ENCODE measurements at regions not wholly inside any gene's neighbourhood (a gene's known extent, or its start where the extent isn't known, plus 50 kb on each side); places are given as distances from the start of the nearest gene placed in this dataset.

GRCh38 chr12:61687407-61687806 is 572.8 kb upstream of the USP15 start:
- H3K4me1 ChIP-seq (replicated peaks in 1 of 2), result no peaks in the 10 kb centered on the region
- no peaks in the 10 kb centered on the region for H3K9me3 ChIP-seq (replicated peaks in 1 of 3)
- H3K27me3 ChIP-seq, result no peaks in the 10 kb centered on the region
- DNase-seq, result no peak
- WGBS, 4 donors, result 63 to 73% (median 65%) methylated on average over 5 of the region's 5 CpGs
- no peak overlapping the region for H3K4me3 ChIP-seq
- TF ChIP-seq POLR2A (IDR thresholded peaks at IDR 0.05) (no peak), CTCF (IDR thresholded peaks at IDR 0.05) (no peak)
- H3K36me3 ChIP-seq (replicated peaks in 1 of 2), result no peaks in the 10 kb centered on the region
- no peak overlapping the region for H3K27ac ChIP-seq
- intact Hi-C loops (cut with DNase I), result no loop called here

DNA sequence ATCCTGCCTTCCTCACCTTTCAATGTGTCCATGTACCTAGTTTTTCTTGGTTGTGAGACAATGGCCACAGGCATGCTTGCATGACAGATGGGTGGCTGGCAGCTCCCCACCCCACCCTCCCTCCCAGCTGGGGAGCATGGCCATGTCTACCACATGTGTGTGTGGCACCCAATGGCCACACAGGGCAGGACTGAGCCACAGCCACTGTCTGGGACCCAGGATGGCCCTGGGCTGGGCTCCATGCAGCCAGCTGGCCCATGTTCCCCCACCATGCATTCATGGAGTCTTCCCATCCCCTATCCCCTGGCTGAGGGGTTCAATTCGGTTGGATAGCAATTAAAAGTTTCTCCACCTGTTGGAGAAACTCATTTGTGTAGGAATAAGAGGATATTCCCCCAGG is 566.0 kb upstream of the USP15 start:
- WGBS, 4 donors, result 40 to 100% (median 61%) methylated on average over 1 of the region's 1 CpG
- Histone ChIP-seq H3K4me1 (replicated peaks in 1 of 2) (no peaks in the 10 kb centered on the region), H3K36me3 (replicated peaks in 1 of 2) (no peaks in the 10 kb centered on the region), H3K9me3 (replicated peaks in 1 of 3) (peaks cover 0 to 17% (median 12%) of the 10 kb centered on the region in 3 donors), H3K27ac (no peak overlapping the region), H3K4me3 (no peak overlapping the region), H3K27me3 (no peaks in the 10 kb centered on the region)
- no peak for DNase-seq
- TF ChIP-seq POLR2A (IDR thresholded peaks at IDR 0.05) (no peak), CTCF (IDR thresholded peaks at IDR 0.05) (no peak)
- intact Hi-C loops (cut with DNase I), result no loop called here

DNA sequence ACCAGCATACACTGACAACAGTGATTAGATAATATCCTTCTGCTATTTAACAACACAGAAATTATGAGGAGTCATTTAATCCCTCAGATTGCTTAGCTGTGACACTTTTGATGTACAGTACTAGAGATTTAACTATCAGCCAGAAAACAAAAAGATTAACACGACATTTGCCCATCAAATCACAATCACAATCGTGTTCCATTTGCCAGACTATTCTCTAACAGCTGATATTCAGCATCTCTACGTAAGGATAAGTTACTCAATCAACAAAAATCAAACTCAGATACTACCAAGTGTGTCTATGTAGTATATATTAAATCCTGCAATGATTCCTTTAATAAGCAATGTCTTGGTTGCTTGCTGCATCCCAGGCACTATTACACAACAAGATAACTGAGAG is 558.7 kb upstream of the USP15 start:
- H3K27ac ChIP-seq, result no peak overlapping the region
- H3K9me3 ChIP-seq (replicated peaks in 1 of 3), result peaks cover 0 to 17% (median 10%) of the 10 kb centered on the region in 3 donors
- 78 to 84% (median 80%) methylated on average over 3 of the region's 3 CpGs for WGBS, 4 donors
- peaks cover 0 to 6% of the 10 kb centered on the region in 2 donors for H3K4me1 ChIP-seq (replicated peaks in 1 of 2)
- no peak overlapping the region for H3K4me3 ChIP-seq
- no peak for TF ChIP-seq CTCF (IDR thresholded peaks at IDR 0.05)
- intact Hi-C loops (cut with DNase I), result no loop called here
- no peaks in the 10 kb centered on the region for H3K36me3 ChIP-seq (replicated peaks in 1 of 2)
- no peak for DNase-seq
- H3K27me3 ChIP-seq, result no peaks in the 10 kb centered on the region

DNA sequence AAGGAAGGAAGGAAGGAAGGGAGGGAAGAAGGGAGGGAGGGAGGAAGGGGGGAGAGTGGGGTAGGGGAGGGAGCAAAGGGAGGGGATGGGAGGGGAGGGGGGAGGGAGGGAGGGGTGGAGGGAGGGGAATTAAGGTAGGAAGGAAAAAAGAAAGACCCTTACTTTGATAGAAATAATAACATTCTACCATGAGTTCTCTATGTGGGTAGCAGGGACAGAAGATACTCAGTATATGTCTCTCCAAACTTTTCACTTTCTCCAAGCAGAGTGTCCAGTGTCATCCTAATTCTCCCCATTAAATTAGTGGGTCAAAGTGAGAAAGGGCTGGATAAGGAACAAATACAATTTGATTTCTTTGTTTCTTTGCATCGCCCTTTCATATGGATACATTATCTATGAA is 553.4 kb upstream of the USP15 start:
- no peak overlapping the region for H3K4me3 ChIP-seq
- no peak for DNase-seq
- no peaks in the 10 kb centered on the region for H3K36me3 ChIP-seq (replicated peaks in 1 of 2)
- H3K9me3 ChIP-seq (replicated peaks in 1 of 3), result no peaks in the 10 kb centered on the region
- H3K27me3 ChIP-seq, result no peaks in the 10 kb centered on the region
- TF ChIP-seq POLR2A (IDR thresholded peaks at IDR 0.05) (no peak), CTCF (IDR thresholded peaks at IDR 0.05) (no peak)
- H3K4me1 ChIP-seq (replicated peaks in 1 of 2), result peaks cover 0 to 6% of the 10 kb centered on the region in 2 donors
- H3K27ac ChIP-seq, result no peak overlapping the region
- 86 to 97% (median 94%) methylated on average over 1 of the region's 1 CpG for WGBS, 4 donors
- intact Hi-C loops (cut with DNase I), result no loop called here

Data from adrenal gland (tissue), 9 donors.